Gastrocnemius medialis (tissue), 4 donors: ENCODE measurements at regions not wholly inside any gene's neighbourhood (a gene's known extent, or its start where the extent isn't known, plus 50 kb on each side); places are given as distances from the start of the nearest gene placed in this dataset.

Experiments
- ATAC-seq, 2 donors: fragments of 150-250 bp; one replicate each; pipeline ENCODE4 v1.9.1; 2016
- DNase-seq, 2 donors: peaks; one replicate each; pipeline ENCODE4 v3.0.0-alpha.2; 2019
- H3K27ac ChIP-seq, 4 donors: fragments of 200-600 bp; sonication (generic); 1 replicate in 1 of 4; 2 replicates in 3 of 4; pipeline ENCODE4 v1.5.1; 2016 to 2018; ENCODE audit warnings: mild to moderate bottlenecking in 2 of 4, moderate library complexity in 1 of 4
- H3K27me3 ChIP-seq, 3 donors: fragments of 200-600 bp; sonication (generic) in 2 of 3; 1 replicate in 1 of 3; 2 replicates in 2 of 3; pipeline versions ENCODE4 v1.5.1 to v1.6.0; 2016 to 2019; ENCODE audit warnings: mild to moderate bottlenecking in 1 of 3, moderate library complexity in 1 of 3
- H3K36me3 ChIP-seq, 2 donors: fragments of 200-600 bp; sonication (generic) in 1 of 2; one replicate each; pipeline ENCODE4 v1.5.1; 2017 to 2018
- H3K4me1 ChIP-seq, 2 donors: fragments of 200-600 bp; sonication (generic) in 1 of 2; one replicate each; pipeline ENCODE4 v1.5.1; 2016 to 2017; ENCODE audit warnings: mild to moderate bottlenecking in 2 of 2
- H3K4me3 ChIP-seq, 4 donors: fragments of 200-600 bp; sonication (generic) in 3 of 4; 1 replicate in 1 of 4; 2 replicates in 3 of 4; pipeline ENCODE4 v1.5.1; 2016 to 2019; ENCODE audit warnings: mild to moderate bottlenecking in 2 of 4
- H3K9me3 ChIP-seq, 3 donors: fragments of 200-600 bp; sonication (generic) in 2 of 3; 1 replicate in 1 of 3; 2 replicates in 2 of 3; pipeline ENCODE4 v1.5.1; 2016 to 2019
- CTCF ChIP-seq, 5 experiments: fragments of 450-650 bp in 3 of 5; fragments of 200-600 bp in 2 of 5; sonication (generic) in 2 of 5; IDR thresholded peaks in 4 of 5; conservative IDR thresholded peaks in 1 of 5; 1 replicate in 4 of 5; 2 replicates in 1 of 5; pipeline ENCODE4 v1.5.1; 2016 to 2019; ENCODE audit warnings: antibody characterized with exemption in 5 of 5, mild to moderate bottlenecking in 3 of 5, moderate library complexity in 3 of 5
- POLR2A ChIP-seq, 2 donors: fragments of 450-650 bp; IDR thresholded peaks; one replicate each; pipeline ENCODE4 v1.6.1; 2017; ENCODE audit warnings: antibody characterized with exemption in 2 of 2, mild to moderate bottlenecking in 2 of 2, moderate library complexity in 2 of 2
- in situ Hi-C, 4 donors: fragments of 200-750 bp; cut with MboI; loops; one replicate each; pipeline versions ENCODE4 v1.15.0 to v1.8.0; 2017; ENCODE audit warnings: low sequenced_read_pairs in 4 of 4
- intact Hi-C: fragments of 100-400 bp; cut with DNase I; formaldehyde crosslinking; loops from one replicate; pipeline ENCODE4 v1.15.1; 2023; ENCODE audit warnings: low total_unique reads

GRCh38 chr12:19737019-19737418 is 297.7 kb downstream of the AEBP2 start:
- Histone ChIP-seq H3K27me3 (no peaks in the 10 kb centered on the region), H3K4me3 (no peak overlapping the region), H3K27ac (no peak overlapping the region), H3K9me3 (no peaks in the 10 kb centered on the region), H3K4me1 (no peaks in the 10 kb centered on the region), H3K36me3 (no peaks in the 10 kb centered on the region)
- no peak for ATAC-seq
- intact Hi-C loops (no loop called here), in situ Hi-C loops (loop anchor here in 1 of 4 donors (25.0 kb wide), 1 partner anchor 625 kb away; the partner anchor contains the start of gene PDE3A)
- no peak for DNase-seq
- TF ChIP-seq CTCF (IDR thresholded peaks at IDR 0.05 in 4 of 5, conservative IDR thresholded peaks at IDR 0.05 in 1 of 5), result no peak
- TF ChIP-seq POLR2A (IDR thresholded peaks at IDR 0.05), result no peak

- in situ Hi-C loops, result loop anchor here in 1 of 4 donors (25.0 kb wide), 1 partner anchor 623 kb away; the partner anchor contains the start of gene PDE3A
- Histone ChIP-seq H3K27ac (no peak overlapping the region), H3K4me3 (no peak overlapping the region), H3K9me3 (no peaks in the 10 kb centered on the region), H3K36me3 (no peaks in the 10 kb centered on the region), H3K27me3 (no peaks in the 10 kb centered on the region), H3K4me1 (peaks cover 0 to 2% of the 10 kb centered on the region in 2 donors)
- no peak for ATAC-seq
- DNase-seq, result no peak
- TF ChIP-seq POLR2A (IDR thresholded peaks at IDR 0.05) (no peak), CTCF (IDR thresholded peaks at IDR 0.05 in 4 of 5, conservative IDR thresholded peaks at IDR 0.05 in 1 of 5) (peak in 4 of 5 experiments; percentile 28 to 61 (median 52))
- intact Hi-C loops, result no loop called here
These were observed 300.0 kb downstream of the AEBP2 start for GRCh38 chr12:19739195-19739776.

GRCh38 chr12:19740472-19741131 is 301.3 kb downstream of the AEBP2 start:
- Histone ChIP-seq H3K4me1 (peaks cover 0 to 4% of the 10 kb centered on the region in 2 donors), H3K9me3 (no peaks in the 10 kb centered on the region), H3K27me3 (no peaks in the 10 kb centered on the region), H3K4me3 (no peak overlapping the region), H3K27ac (no peak overlapping the region), H3K36me3 (no peaks in the 10 kb centered on the region)
- DNase-seq (no peak), ATAC-seq (no peak)
- in situ Hi-C loops (loop anchor here in 1 of 4 donors (25.0 kb wide), 1 partner anchor 622 kb away; the partner anchor contains the start of gene PDE3A), intact Hi-C loops (loop anchor here (5.0 kb wide), 1 partner anchor 862 kb away; no protein-coding TSS in a partner anchor)
- TF ChIP-seq POLR2A (IDR thresholded peaks at IDR 0.05), result no peak
- TF ChIP-seq CTCF (IDR thresholded peaks at IDR 0.05 in 4 of 5, conservative IDR thresholded peaks at IDR 0.05 in 1 of 5), result no peak

GRCh38 chr12:19741132-19741489 is 301.8 kb downstream of the AEBP2 start:
- in situ Hi-C loops, result loop anchor here in 1 of 4 donors (25.0 kb wide), 1 partner anchor 621 kb away; the partner anchor contains the start of gene PDE3A

More at GRCh38 chr12:19741132-19741489, 301.8 kb downstream of the AEBP2 start:
- Histone ChIP-seq H3K4me3 (no peak overlapping the region), H3K9me3 (no peaks in the 10 kb centered on the region), H3K27me3 (no peaks in the 10 kb centered on the region), H3K36me3 (no peaks in the 10 kb centered on the region), H3K27ac (no peak overlapping the region), H3K4me1 (peaks cover 0 to 4% of the 10 kb centered on the region in 2 donors)
- TF ChIP-seq POLR2A (IDR thresholded peaks at IDR 0.05), result no peak
- no peak for TF ChIP-seq CTCF (IDR thresholded peaks at IDR 0.05 in 4 of 5, conservative IDR thresholded peaks at IDR 0.05 in 1 of 5)
- ATAC-seq (no peak), DNase-seq (no peak)
- intact Hi-C loops, result loop anchor here (5.0 kb wide), 1 partner anchor 861 kb away; no protein-coding TSS in a partner anchor
